GM21737 (cell line): ENCODE measurements at regions not wholly inside any gene's neighbourhood (a gene's known extent, or its start where the extent isn't known, plus 50 kb on each side); places are given as distances from the start of the nearest gene placed in this dataset.

Source experiments
- ATAC-seq: cut with Tn5 transposase; IDR thresholded peaks from one replicate; pipeline ENCODE4 v1.9.1; 2021; ENCODE audit warnings: mild to moderate bottlenecking, moderate library complexity; ENCODE audit not compliant: unreplicated experiment

- no peak for ATAC-seq
Observed at GRCh38 chr6:138607478-138608433, 108.5 kb upstream of the NHSL1 start.

DNA sequence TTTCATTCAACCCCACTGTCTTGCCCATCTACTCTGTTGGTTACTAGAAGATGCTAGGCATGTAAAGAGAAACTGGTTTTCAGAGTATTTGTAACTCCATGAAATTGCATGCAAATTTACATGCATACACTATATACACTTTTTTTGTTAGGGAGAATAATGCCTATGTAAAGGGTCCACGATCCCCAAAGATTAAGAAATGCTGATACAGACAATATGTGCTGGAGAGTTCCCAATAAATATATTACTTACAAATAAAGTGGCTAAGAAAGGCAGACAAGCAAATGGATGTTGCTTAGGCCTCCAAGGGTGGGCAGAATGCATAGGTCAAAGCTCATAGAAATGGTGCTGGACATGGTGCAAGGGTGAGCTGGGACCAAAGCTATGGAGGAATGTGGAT lies 109.6 kb upstream of the NHSL1 start:
- no peak for ATAC-seq

DNA sequence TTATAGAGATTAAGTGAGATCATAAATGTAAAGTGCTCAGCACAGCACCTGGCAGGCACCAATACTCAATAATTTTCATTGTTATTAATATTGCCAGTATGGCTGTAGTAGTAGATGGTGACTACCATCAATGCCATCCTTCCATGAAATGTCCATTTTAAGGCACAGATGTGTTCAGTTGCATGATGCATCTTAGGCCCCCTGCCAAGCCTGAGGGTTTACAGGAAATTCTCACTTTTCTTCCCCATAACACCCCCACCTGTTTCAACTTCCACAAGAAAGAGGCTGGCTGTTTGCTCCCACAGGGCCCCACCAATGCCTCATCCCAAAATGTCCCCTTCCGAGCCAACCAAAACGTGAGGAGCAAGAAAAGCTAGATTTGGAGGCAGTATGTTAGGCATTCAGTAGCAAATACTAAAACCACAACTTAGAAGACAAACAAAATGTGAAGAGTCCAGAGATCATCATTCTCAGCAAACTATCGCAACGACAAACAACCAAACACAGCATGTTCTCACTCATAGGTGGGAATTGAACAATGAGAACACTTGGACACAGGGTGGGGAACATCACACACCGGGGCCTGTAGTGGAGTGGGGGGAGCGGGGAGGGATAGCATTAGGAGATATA lies 110.6 kb upstream of the NHSL1 start:
- ATAC-seq: no peak

GRCh38 chr6:138610816-138611215 lies 111.5 kb upstream of the NHSL1 start:
- ATAC-seq: no peak

- no peak for ATAC-seq
Observed at GRCh38 chr6:138614151-138614550, 114.9 kb upstream of the NHSL1 start.

GRCh38 chr6:138618168-138618567 lies 118.9 kb upstream of the NHSL1 start:
- no peak for ATAC-seq

DNA sequence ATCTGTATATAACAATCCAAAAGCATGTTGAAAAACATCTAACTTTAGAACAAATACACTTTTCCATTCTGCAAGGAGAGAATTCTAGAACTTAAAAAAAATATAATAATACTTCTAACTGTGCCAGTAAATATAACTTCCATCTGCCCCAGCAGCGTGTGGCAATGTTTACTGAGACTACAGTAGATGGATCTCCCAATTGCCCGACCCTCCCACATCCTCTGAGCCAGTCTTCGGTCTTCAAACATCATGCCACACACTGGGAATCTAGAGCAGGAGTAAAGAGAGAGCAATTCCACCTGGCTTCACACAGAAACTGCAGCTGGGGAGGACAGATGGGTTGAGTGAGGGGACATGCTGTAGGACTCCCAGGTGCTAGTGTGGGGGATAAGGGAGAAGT lies 121.3 kb upstream of the NHSL1 start:
- no peak for ATAC-seq

DNA sequence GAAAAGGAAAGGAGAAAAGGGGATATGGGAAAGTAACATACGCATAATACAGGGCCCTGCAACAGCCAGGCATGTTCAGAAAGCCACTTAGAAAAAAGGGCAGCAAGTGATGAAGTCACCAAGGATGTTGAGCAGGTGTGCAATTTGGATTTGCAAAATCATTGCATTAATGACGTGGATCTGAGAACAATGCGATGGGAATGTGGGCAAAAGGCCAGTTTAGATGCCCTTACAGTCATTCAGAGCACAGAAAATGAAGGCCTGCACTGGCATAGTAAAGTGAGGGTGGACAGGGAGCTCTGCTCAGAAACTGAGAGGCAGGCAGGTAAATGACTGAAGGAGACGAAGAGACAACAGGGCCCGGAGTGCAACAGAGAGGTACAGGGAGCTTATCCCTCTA lies 123.7 kb upstream of the NHSL1 start:
- ATAC-seq: no peak

DNA sequence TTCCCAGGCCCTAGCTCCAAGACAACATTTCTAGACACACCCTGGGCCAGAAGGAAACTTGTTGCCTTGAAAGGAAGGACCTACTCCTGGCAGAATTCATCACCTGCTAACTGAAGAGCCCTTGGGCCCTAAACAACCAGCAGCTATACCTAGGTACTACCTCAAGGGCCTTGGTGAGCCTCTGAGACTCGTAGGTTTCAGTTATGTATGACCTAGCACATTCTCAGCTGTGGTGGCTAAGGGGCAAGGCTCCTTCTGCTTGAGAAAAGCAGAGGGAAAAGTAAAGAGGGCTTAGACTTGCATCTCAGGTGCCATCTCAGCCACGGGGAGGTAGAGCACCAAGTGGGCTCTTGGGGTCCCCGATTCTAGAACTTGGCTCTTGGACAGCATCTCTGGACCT lies 132.3 kb upstream of the NHSL1 start:
- no peak for ATAC-seq

- ATAC-seq: no peak
Observed at GRCh38 chr6:138637822-138638221, 135.7 kb upstream of the CCDC28A start.

- ATAC-seq: no peak
Observed at GRCh38 chr6:138638604-138639003, 135.0 kb upstream of the CCDC28A start.

- ATAC-seq: no peak
Observed at GRCh38 chr6:138640028-138640427, 133.5 kb upstream of the CCDC28A start.

GRCh38 chr6:138643210-138643609 lies 130.4 kb upstream of the CCDC28A start:
- ATAC-seq: no peak

GRCh38 chr6:138645976-138646640 lies 127.5 kb upstream of the CCDC28A start:
- ATAC-seq: no peak

DNA sequence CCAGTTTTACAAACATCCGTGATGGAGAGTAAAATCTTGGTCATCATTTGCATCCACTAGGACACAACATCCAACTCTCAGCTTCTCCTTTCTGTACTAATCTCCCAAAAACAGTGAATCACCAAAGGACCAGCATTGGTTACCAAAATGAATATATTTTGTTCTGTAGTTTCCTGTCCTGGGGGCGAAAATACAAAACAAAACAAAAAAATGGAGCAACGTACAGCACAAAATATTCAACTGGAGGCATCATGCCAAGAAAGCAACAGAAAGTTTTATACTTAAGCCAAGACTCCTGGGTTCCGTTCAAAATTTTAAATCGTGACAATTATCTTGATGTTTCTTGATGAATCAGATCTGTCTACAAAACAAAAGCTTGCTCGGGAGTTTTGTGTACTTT lies 126.6 kb upstream of the CCDC28A start:
- ATAC-seq: no peak

DNA sequence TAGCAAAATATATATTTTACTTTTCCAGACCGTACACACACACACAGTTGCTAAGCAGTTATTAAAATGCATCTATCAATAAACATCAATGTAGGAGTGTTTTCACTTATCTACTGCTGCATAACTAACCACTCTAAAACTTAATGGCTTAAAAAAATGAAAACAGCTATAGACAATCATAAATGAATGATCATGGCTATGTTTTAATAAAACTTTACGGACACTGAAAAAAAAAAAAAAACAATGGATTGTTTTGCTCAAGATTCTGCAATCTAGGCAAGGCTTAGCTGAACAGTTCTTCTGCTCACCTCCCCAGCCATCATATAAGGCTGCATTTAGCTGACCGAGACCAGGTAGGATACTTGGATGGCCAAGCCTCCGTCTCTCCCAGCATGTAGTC lies 125.4 kb upstream of the CCDC28A start:
- no peak for ATAC-seq

DNA sequence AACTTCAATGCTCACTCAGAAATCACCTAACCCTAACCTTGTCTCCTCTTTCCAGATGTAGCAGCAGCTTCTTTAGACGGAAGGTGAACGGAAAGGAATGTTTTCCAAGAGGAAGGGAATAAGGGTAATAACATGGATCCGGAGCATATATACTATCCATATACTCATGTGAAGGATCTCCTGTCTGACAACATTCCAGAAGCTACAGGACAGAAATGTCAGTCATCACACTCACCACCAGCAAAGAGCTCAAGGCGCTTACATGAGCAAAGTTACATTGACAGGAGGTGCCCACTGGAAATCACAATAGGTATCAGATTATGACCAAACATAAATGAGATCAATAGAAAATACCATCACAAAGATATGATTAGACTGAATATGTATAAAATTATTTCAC lies 122.1 kb upstream of the CCDC28A start:
- no peak for ATAC-seq

GRCh38 chr6:138652824-138653223 lies 120.7 kb upstream of the CCDC28A start:
- ATAC-seq: no peak

DNA sequence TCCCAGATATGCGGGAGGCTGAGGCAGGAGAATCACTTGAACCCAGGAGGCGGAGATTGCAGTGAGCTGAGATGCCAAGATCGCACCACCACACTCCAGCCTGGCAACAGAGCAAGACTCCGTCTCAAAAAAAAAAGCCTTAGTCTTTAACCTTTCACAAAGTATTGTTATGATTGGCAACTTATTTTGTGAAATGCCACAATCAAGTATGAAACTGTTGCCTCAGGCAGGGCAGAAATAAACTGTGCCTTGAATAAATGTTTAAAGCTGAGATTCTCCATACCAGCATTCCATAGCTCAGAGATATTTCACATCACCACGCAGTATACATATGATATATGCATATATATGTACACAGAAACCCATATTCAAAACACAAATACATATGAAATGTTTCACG lies 120.1 kb upstream of the CCDC28A start:
- no peak for ATAC-seq

- ATAC-seq: peak; percentile 92
Observed at GRCh38 chr6:138654715-138655634, 118.6 kb upstream of the CCDC28A start.

DNA sequence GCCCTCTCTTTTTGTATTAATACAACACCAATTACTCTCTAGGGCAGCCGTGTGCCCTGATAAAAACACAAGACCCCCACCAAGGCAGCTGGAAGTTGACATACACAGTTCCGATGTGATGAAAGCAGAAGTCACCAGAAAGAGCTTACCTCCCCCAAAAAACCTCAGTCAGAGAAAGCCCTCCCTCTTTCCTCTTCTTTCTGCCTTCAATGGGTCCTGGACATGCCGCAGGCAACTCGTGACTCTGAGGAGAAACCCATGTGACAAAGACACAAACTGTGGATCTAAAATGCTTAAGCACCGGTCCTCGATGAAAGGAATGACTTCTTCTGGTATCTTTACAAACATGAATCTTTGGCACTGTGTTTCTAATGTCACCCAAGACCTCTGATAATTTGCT lies 117.7 kb upstream of the CCDC28A start:
- no peak for ATAC-seq
